ENCODE measurements at regions not wholly inside any gene's neighbourhood (a gene's known extent, or its start where the extent isn't known, plus 50 kb on each side); places are given as distances from the start of the nearest gene placed in this dataset.
"Not testable (repeated sequence)": the region's sequence is repeated elsewhere in the genome, so short reads cannot be mapped to it uniquely, and the experiment has no call there.

- no peak for DNase-seq
Measured at GRCh38 chr4:81314196-81314896, 99.3 kb upstream of the PRKG2 start.

GRCh38 chr4:81307991-81308390 is 93.0 kb upstream of the PRKG2 start:
- no peak for DNase-seq

- DNase-seq, result no peak
Measured at GRCh38 chr4:81304871-81305270, 89.8 kb upstream of the PRKG2 start.

- not testable (repeated sequence) for DNase-seq
Measured at GRCh38 chr4:81300352-81300751, 85.3 kb upstream of the PRKG2 start.

- no peak for DNase-seq
Measured at GRCh38 chr4:81290813-81291212, 75.8 kb upstream of the PRKG2 start.

- no peak for DNase-seq
Measured at GRCh38 chr4:81287101-81287500, 72.1 kb upstream of the PRKG2 start.

GRCh38 chr4:81282131-81282530 is 67.1 kb upstream of the PRKG2 start:
- no peak for DNase-seq

GRCh38 chr4:81274460-81274859 is 59.4 kb upstream of the PRKG2 start:
- DNase-seq, result no peak

- no peak for DNase-seq
Measured at GRCh38 chr4:81272671-81273070, 57.6 kb upstream of the PRKG2 start.

All from CD4-positive, alpha-beta T cell treated with Interleukin-4 for 4 hours (primary cell).